Embryonic facial prominence (tissue), 1 donor: ENCODE measurements at regions not wholly inside any gene's neighbourhood (a gene's known extent, or its start where the extent isn't known, plus 50 kb on each side); places are given as distances from the start of the nearest gene placed in this dataset.
"Not testable (repeated sequence)": the region's sequence is repeated elsewhere in the genome, so short reads cannot be mapped to it uniquely, and the experiment has no call there.

Source experiments
- DNase-seq: peaks from one replicate; pipeline ENCODE4 v3.0.0-alpha.2; 2016; ENCODE audit errors: extremely low spot score

- no peak for DNase-seq
These were observed 339.2 kb upstream of the KAZN start for GRCh38 chr1:14259191-14259757.

- DNase-seq: no peak
These were observed 338.0 kb upstream of the KAZN start for GRCh38 chr1:14260480-14260879.

DNA sequence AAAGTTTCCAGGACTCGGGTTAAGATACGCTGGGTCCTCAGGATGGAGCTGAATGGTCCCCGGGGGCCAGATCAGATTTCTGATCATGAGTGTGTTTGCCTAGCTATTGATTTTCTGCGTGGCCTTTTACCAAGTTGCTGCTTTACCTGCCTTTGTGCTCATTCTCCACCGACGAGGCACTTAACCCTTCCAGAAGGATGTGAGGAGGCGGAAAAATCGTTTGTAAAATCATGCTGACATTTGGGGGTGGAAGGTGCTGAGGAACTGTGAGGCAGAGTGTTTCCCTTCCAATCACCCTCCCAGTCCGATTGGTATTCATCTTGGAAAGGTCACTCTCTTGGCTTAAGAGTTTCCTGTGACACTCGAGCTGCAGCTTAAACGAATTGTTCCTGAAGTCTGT, 337.1 kb upstream of the KAZN start:
- no peak for DNase-seq

GRCh38 chr1:14262637-14263036, 335.8 kb upstream of the KAZN start:
- DNase-seq: no peak

DNA sequence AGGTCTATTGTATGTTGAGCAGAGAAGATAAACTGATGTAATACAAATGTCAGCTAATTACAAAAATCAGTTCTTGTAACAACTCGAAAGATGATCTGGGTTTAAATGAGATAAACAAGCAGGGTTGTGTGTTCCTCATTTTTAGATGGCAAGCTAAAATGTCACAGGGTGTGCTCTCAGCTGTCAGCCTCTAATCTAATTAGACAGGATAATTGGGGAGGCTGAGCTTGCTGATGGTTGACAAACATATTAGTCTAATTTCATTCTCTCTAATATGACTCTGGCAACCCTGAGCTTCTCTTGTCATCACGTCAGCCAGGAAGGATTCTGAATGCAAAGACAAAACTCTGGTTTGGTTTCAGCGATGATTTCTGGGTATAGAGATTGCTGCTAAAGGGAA, 335.3 kb upstream of the KAZN start:
- no peak for DNase-seq

DNA sequence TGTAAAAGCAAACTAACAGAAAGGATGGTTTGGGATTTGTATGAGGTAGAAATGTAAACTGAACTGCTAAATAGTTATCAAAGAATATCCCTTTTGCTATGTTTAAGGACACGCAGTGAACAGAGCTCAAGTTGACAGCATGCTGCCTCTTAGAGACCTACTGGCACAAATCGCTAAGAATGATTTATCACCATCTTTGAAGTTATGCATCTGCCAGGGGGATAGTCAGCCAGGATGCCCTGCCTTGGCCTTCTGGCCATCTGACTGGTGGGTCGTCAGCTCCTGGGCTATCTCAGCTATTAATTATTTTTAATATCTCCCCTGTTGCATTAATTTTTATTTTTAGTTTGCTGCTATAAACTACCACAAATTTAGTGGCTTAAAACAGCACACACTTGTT, 334.8 kb upstream of the KAZN start:
- DNase-seq: no peak

DNA sequence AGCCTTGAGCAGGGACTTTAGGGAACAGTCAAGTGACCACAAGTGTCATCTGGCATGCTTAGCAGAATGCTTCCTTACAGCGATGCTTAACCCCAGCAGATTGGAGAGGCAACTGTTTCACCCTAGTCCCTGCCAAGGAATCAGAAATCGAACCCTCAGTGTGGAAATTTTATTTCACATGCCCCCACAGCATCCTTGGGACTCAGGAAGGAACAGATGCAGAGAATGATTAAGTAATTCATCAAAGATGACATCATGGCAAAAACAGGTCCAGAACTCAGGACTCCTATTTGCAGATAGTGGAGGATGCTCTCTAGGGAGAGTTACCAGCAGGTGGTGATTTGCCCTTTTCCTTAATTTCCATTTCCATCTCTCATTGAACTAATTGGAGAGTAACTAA, 333.0 kb upstream of the KAZN start:
- no peak for DNase-seq

- no peak for DNase-seq
These were observed 330.5 kb upstream of the KAZN start for GRCh38 chr1:14267991-14268390.

DNA sequence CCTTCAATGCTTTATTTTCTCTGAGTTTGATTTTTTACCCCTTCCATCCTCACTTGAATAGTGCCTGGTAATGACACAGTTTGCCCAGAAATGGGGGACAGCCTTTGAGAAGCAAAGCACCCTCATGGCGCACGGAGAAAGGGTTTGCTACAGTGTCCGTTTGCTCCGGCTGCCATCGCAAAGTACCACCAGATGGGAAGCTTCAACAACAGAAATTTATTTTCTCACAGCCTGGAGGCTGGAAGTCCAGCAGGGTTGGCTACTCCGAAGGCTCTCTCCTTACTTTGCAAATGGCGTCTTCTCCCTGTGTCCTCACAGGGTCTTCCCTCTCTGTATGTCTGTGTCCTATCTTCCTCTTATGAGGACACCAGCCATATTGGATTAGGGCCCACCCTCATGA, 327.7 kb upstream of the KAZN start:
- no peak for DNase-seq

DNA sequence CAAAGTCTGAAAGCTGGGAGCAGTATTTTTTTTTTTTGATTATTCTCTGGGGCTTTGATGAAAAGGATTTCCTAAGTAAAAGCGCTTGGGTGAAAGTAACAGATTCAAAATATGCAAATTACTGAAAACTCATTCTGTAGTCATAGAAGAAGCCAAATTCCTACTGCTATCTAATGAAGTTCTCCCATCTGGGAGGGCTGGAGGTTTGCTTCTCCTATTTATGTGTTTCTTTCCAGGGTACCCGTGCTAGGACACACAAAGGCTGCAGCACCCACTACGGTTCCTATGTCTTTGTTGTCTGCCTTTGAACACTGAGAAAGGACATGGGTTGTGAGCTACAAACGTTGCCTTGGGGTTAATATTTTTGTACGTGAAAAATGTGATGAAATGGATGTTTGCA, 324.7 kb upstream of the KAZN start:
- DNase-seq: no peak

GRCh38 chr1:14279891-14280290, 318.6 kb upstream of the KAZN start:
- not testable (repeated sequence) for DNase-seq

GRCh38 chr1:14280909-14281308, 317.6 kb upstream of the KAZN start:
- DNase-seq: no peak

GRCh38 chr1:14281412-14281811, 317.1 kb upstream of the KAZN start:
- DNase-seq: no peak

- DNase-seq: no peak
These were observed 315.8 kb upstream of the KAZN start for GRCh38 chr1:14282707-14283106.

- DNase-seq: no peak
These were observed 313.2 kb upstream of the KAZN start for GRCh38 chr1:14285238-14285637.

GRCh38 chr1:14291182-14291581, 307.3 kb upstream of the KAZN start:
- not testable (repeated sequence) for DNase-seq

GRCh38 chr1:14292520-14292919, 306.0 kb upstream of the KAZN start:
- DNase-seq: no peak

DNA sequence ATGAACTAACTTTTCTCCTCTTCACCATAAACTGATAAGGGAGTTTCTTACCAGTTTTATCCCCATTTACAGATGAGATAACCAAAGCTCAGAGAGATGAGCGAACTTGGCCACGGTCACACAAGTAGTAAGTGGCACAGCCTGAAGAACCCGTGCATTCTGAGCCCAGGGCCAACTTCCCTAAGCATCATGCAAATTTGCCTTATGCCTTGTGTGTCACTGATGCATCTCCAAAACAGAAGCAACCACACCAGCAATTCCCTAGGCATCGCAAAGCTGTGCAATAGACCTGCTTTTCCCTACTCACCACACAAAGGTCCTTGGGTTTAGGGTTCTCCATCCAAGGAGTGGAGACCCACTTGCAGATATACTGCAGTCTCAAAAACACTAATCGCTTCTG, 304.5 kb upstream of the KAZN start:
- no peak for DNase-seq

DNA sequence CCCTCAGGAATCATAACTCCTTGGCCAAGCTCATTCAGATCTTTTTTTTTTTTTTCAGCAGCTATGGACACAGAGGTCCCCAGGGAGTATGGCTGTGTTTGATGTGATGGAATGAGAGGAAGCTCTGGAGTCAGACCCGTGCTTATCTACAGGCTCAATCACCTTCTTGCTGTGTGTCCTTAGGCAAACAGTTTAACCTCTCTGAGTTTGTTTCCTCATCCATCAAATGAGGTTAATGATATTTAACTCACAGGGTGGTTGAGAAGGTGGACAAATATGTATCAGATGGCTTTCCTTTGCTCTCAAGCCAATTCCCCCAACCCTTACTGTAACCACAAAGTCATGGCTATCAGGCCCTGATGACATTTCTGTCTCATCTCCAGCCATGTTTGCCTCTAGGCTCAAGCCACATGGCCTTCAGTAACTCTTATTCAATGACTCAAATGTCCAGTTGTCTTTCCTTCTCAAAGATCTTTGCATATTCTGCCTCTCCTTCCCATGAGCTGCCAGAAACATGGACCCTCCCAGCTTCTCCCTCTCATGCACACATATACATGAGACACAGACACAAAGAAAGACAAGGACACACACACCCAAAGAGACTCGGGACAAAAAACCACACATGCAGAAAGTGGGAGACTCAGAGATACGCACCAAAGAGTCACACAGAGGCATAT, 303.5 kb upstream of the KAZN start:
- DNase-seq: no peak

DNA sequence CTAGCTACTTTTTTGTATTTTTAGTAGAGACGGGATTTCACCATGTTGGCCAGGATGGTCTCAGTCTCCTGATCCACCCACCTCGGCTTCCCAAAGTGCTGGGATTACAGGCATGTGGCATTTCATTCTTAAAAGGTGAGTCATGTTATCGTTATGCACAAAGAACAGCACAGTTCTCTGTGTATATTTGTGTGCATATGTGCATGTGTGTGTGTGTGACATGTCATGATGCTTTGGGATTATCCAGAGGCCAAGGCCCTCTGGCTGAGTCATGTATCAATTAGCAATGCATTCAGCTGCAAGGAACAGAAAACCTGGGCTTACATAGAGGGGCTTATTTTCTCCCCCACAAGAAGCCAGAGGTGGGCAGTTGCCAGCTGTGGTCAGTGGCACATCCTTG, 301.7 kb upstream of the KAZN start:
- no peak for DNase-seq

DNA sequence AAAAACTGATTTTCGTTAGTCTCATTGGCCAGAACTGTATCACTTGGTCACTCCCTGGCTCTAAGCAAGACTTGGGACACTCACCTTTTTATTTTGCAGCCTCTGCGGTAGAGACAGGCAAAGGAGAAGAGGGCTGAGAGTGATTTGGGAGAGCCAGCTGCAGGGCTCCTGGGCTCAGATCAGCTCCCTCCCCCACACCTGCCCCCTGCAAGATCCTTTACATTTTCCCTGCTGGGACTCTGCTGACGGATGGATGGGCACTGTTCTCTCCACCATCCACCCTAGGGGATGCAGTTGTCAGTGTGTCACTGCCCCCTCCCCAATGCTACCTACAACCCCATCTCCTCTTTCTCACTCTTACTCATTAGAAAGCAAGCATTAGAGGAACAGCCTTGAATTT, 301.1 kb upstream of the KAZN start:
- no peak for DNase-seq

- no peak for DNase-seq
These were observed 299.7 kb upstream of the KAZN start for GRCh38 chr1:14298806-14299205.

- DNase-seq: no peak
These were observed 297.3 kb upstream of the KAZN start for GRCh38 chr1:14300991-14301703.

GRCh38 chr1:14301704-14302024, 296.8 kb upstream of the KAZN start:
- DNase-seq: no peak
